GM12873 (cell line): ENCODE measurements at regions not wholly inside any gene's neighbourhood (a gene's known extent, or its start where the extent isn't known, plus 50 kb on each side); places are given as distances from the start of the nearest gene placed in this dataset.

Source experiments
- TF ChIP-seq, protein P1 (sequence below): IDR thresholded peaks from 2 replicates; pipeline ENCODE4 v1.5.1; 2012; ENCODE audit warnings: low read depth, mild to moderate bottlenecking, moderate library complexity, low read length, control low read depth; ENCODE audit not compliant: insufficient read depth; ENCODE audit errors: missing control alignments

DNA sequence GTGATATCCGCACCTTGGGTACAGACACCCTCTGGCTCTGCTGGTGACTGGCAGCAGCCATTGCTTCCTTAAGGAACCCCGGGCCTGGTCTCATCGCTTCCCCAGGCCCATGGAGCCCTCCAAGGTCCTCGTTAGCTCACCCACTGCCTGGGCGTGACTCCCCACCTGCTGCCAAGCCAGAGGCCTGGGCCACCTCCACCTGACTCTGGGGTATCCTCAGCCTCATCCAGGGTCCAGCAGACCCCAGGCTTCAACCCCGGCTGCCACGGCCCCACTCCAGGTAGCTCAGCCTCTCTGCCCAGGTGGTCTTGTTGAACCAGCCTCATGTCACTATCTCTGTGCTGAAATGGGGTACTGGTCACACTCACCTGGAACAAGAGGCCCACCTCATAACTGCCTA lies 337.9 kb downstream of the BRD1 start:
- TF ChIP-seq, protein P1, sequence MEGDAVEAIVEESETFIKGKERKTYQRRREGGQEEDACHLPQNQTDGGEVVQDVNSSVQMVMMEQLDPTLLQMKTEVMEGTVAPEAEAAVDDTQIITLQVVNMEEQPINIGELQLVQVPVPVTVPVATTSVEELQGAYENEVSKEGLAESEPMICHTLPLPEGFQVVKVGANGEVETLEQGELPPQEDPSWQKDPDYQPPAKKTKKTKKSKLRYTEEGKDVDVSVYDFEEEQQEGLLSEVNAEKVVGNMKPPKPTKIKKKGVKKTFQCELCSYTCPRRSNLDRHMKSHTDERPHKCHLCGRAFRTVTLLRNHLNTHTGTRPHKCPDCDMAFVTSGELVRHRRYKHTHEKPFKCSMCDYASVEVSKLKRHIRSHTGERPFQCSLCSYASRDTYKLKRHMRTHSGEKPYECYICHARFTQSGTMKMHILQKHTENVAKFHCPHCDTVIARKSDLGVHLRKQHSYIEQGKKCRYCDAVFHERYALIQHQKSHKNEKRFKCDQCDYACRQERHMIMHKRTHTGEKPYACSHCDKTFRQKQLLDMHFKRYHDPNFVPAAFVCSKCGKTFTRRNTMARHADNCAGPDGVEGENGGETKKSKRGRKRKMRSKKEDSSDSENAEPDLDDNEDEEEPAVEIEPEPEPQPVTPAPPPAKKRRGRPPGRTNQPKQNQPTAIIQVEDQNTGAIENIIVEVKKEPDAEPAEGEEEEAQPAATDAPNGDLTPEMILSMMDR = no peak

DNA sequence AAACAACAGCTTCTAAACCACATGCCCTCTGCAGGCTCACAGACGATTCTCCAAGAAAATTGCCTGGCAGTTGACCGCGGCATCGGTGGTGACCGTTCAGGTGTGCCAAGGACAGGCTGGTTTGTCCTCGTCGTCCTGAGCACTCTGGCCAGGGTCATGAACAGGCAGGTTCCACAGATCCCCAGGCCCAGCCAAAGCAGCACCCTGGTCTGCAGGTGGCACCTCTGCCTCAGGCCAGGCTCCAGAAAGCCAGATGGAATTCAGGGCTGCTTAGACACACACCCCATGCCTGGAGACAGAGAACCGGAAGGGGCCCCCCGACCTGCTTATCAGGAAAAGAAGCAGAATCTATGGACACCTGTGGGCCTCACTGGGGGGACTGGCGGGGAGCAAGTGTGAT lies 338.7 kb downstream of the BRD1 start:
- TF ChIP-seq, protein P1 = no peak

DNA sequence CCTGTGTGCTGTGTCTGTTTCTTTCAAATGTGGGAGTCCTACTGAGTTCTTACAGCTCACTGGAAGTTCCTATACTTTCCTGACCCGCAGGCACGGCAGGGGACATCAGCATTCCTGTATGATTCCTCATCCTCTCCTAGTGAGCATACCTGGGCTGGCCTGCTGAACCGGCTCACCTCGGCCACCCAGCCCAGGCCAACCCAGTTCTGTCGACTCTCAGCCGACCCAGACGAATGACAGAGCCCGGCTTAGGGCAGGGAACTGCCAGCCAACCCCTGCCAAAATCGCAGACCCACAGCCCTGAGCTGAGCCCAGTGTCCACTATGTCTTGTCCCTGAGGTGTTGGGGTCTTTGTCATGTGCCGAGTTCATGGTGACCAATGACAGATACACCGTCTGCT lies 339.7 kb downstream of the BRD1 start:
- TF ChIP-seq, protein P1 = no peak

DNA sequence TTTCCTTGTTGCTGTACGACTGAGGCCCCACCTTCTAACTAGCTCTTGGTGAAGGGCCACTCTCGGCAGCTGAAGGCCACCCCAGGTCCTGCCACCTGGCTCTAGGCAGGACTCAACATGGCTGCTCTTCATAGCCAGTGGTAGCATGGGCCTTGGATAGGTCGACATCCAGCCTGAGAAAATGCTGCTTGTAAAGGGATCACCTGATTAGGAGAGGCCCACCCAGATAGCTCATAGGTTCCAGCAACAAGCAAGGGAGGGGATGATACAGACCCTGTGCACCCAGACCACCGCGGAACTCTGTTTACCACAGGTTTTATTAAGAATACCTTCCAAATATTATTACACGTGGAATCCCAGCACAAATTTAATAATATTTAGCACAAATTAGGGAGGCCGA lies 341.4 kb downstream of the BRD1 start:
- TF ChIP-seq, protein P1 = no peak

DNA sequence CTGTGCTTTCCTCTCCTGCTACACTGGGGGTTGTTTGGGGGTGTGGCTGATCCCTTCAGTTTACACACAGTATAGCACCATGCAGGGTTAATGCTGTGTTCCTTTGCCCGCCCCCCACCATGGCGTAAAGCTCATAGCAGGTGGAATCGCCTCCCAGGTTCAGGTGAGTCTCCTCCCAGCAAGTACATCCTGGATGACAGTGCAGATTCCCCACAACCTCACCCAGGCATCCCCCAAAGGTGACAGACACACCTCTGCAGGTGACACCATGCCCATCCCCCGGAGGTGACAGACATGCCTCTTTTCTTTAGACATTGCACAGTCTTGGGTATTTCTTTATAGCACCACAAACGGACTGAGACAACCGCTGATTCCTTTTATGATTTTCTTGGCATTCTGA lies 343.7 kb downstream of the BRD1 start:
- TF ChIP-seq, protein P1 = no peak

DNA sequence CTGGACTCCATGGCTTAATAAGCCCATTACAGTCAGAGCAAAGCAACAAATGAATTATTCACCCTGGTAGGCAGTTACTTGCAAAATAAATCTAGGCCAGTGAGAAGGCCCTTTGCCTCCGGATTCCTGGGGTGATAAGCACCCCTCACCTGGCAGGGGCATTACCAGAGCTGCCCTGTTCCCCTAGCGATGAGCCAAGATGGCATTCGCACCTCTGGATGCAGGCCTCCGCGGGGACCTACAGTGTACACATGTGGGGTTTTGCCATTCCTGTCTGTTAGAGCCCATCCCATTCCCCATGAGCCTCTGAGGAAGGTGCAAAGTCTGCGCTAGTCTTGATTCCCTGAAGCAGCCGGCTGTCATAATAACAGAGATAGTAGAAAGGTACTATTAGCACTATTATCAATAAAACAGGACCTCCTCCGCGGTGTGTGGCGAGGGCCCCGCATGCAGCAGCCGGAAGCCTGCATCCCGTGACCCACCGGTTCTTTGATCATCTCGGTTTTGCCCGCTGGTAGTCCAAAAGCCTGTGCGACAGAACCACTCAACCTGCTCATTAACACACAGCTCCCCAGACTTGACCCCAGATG lies 344.3 kb downstream of the BRD1 start:
- TF ChIP-seq, protein P1 = no peak

DNA sequence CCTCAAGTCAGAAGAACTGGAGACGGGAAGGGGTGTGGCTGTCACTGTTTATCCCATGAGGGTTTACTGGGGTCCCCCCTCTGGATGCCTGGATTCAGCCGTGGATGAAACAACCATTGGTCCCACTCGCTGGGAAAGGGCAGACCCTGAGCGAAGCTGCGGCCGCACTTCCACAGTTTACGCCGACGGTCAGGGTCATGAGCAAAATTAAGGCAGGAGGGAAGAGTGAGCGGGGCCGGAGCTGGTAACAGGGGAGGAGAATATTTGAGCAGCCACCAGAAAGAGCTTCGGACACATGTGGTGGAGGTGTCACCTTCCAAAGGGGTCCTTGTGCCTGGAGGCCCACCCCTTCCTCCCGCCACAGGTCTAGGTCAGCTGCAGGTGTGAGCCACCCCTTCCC lies 344.9 kb downstream of the BRD1 start:
- TF ChIP-seq, protein P1 = no peak
